MG63 (cell line): ENCODE measurements at regions not wholly inside any gene's neighbourhood (a gene's known extent, or its start where the extent isn't known, plus 50 kb on each side); places are given as distances from the start of the nearest gene placed in this dataset.
A peak's percentile ranks its signal among the peaks of the same experiment; 100 is the strongest.

Experiments
- DNase-seq: peaks from one replicate; pipeline ENCODE4 v3.0.0-alpha.2; 2020
- H3K27me3 ChIP-seq: fragments of 250-450 bp; sonication (Bioruptor Pico); 2 replicates; pipeline ENCODE4 v1.5.1; 2020; ENCODE audit warnings: mild to moderate bottlenecking, moderate library complexity
- H3K36me3 ChIP-seq: fragments of 250-450 bp; sonication (Bioruptor Pico); 2 replicates; pipeline ENCODE4 v1.5.1; 2020; ENCODE audit warnings: mild to moderate bottlenecking, moderate library complexity
- H3K4me3 ChIP-seq: fragments of 250-450 bp; sonication (Bioruptor Pico); 2 replicates; pipeline ENCODE4 v1.5.1; 2020; ENCODE audit warnings: mild to moderate bottlenecking, moderate library complexity
- H3K9me3 ChIP-seq: fragments of 250-450 bp; sonication (Bioruptor Pico); 2 replicates; pipeline ENCODE4 v1.5.1; 2020; ENCODE audit warnings: mild to moderate bottlenecking, moderate library complexity

DNA sequence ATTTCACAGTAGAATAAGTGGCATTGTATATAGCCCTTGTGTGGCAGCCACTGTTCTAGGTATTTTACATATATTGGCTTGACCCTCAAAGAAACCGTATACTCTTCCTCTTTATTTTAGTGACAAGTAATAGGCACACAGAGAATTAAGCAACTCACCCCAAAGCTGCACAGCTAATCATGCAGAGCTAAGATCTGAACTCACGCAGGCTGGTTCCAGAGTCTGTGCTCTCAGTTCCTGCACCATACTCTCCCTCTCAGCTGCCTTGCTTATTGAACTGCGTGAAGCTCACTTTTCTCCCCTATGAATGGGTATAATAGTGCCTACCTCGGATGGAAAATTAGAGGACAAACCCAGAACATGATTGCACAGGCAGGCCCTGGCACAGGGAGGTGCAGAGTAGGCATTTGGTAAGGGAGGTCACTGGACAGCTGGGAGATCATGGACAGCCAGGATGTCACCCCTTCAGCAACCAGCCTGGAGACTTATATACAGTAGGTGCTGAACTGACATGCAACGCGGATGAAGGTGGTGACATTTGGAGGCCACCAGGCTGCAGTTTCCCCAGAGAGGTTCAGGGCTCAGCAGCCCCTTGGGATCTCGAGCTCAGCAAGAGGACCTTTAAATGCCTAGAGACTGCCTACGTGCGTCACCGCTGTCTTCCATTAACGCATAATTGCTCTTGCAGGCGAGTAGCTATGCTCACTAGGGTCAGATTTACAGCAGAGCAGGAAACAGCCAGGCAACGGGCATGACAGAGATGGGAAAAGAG is 78.4 kb upstream of the TP53I11 start:
- Histone ChIP-seq H3K9me3 (no peaks in the 10 kb centered on the region; the same call in 1 of the 2 replicates), H3K4me3 (no peak overlapping the region), H3K27me3 (no peaks in the 10 kb centered on the region), H3K36me3 (no peaks in the 10 kb centered on the region)
- no peak for DNase-seq

GRCh38 chr11:45030778-45031177 is 80.1 kb upstream of the TP53I11 start:
- no peaks in the 10 kb centered on the region for H3K36me3 ChIP-seq
- H3K4me3 ChIP-seq, result no peak overlapping the region
- H3K9me3 ChIP-seq, result no peaks in the 10 kb centered on the region; the same call in 1 of the 2 replicates
- no peaks in the 10 kb centered on the region for H3K27me3 ChIP-seq
- no peak for DNase-seq

DNA sequence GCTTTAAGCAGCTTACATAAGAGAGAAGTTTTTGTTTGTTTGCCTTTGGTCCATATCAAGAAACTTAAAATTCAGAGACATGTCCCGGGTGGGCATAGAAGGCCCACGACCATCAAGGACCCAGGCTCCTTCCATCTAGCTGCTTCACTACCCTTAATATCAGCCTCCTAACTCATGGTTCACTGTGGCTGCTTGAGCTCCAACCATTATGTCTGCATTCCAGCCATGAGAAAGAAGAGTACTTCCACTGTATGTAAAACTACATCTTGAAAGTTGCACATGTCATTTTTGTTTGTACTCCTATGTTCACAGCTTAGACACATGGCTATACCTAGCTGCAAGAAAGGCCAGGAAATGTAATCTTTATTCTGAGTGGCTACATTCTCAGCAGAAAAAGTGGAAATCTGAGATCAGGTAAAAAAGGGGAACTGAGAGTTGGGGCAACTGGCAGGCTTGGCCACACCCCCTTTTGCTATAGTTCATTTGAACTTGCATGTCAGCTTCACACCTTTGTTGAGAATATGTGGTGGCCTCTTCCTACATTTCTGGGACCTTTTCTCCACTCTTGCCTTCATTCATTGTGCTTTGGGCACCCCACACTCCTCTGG is 81.3 kb upstream of the TP53I11 start:
- no peaks in the 10 kb centered on the region; the same call in 1 of the 2 replicates for H3K9me3 ChIP-seq
- no peak overlapping the region for H3K4me3 ChIP-seq
- H3K27me3 ChIP-seq, result no peaks in the 10 kb centered on the region
- no peaks in the 10 kb centered on the region for H3K36me3 ChIP-seq
- no peak for DNase-seq

DNA sequence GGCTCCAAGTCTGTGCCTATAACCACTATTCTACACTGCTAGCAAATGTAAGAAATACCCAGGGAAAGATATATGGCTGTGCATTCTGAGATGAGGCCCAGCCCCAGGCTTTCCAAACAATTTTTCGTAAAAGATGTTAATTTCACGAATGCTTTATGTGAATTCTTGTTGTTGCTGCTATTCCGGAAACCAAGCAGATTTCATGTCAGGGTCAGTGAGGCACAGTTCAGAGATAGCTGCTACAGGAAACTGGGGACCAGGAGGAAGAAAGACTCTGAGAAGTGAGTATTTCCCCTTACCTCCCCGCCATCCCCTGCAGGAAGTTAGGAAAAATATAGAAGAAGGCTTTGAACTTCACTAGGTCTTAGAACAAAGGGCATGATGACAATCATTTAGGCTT is 84.7 kb upstream of the TP53I11 start:
- no peaks in the 10 kb centered on the region for H3K36me3 ChIP-seq
- H3K27me3 ChIP-seq, result no peaks in the 10 kb centered on the region
- no peak overlapping the region for H3K4me3 ChIP-seq
- peaks cover 15% of the 10 kb centered on the region for H3K9me3 ChIP-seq
- no peak for DNase-seq

- Histone ChIP-seq H3K9me3 (peaks cover 15% of the 10 kb centered on the region), H3K27me3 (no peaks in the 10 kb centered on the region), H3K4me3 (no peak overlapping the region), H3K36me3 (no peaks in the 10 kb centered on the region)
- no peak for DNase-seq
Measured at GRCh38 chr11:45036010-45036409, 85.3 kb upstream of the TP53I11 start.

DNA sequence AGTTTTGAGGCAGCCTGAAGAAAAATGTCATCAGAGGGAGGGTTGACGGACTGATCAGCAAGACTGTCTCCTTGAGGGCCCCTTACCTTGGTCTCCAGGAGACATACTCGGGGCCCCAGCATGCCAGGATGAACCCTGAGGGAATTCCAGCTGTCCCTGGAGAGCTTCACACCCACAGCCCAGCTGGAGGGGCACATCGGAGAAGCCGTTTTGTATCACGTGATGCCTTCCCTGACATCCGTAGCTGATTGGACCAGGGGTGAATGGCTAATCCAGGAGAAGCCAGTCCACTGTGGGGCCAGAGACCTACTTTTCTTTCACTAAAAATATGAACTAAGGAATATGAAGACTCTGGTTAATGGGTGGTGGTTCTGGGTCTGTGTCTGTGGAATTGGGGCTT is 86.0 kb upstream of the TP53I11 start:
- H3K9me3 ChIP-seq, result peaks cover 15% of the 10 kb centered on the region
- no peak for DNase-seq
- H3K27me3 ChIP-seq, result no peaks in the 10 kb centered on the region
- no peaks in the 10 kb centered on the region for H3K36me3 ChIP-seq
- H3K4me3 ChIP-seq, result no peak overlapping the region

DNA sequence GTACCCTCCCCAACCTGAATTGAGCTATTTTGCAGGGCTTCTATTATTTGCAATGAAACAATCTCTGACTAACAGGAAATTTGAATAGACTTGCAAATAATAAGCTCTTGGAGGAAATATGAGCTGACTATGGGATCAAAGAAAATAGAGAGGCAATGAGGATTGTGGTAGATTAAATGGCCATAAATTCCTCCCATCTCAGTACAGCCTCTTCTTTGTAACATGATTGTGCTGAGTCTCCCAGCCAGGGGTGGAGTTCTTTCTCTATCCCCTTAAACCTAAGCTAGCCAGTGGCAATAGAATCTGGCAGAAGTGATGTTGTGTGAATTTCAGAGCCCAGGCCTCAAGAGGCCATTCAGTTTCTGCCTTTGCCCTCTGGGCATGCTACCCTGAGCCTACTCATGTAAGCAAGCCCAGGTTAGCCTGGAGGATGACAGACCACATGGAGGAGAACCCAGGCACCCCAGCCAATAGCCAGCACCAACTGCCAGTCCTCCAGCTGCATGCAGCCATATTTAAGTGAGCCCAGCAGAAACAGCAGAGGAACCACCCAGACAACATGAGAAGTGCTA is 86.8 kb upstream of the TP53I11 start:
- Histone ChIP-seq H3K36me3 (no peaks in the 10 kb centered on the region), H3K27me3 (no peaks in the 10 kb centered on the region), H3K4me3 (no peak overlapping the region), H3K9me3 (peaks cover 15% of the 10 kb centered on the region)
- DNase-seq, result no peak

DNA sequence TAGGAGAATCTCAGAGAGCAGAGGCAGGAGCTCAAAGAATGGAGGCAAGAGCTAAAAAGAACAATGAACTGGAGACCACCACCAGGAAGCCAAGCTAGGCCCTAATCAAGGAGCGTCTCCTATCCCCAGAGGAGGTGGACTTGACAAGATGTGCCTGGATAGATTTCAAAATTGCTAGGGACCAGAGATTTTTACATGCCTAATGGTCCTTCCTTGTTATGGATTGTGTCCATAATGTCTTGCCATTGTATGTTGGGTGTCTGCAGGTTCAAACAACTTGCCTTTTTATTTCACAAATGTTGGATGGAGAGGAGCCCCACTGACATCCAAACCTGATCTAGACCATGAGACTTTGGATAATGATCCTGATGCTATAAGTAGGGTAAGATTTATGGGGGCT is 88.2 kb upstream of the TP53I11 start:
- Histone ChIP-seq H3K9me3 (peaks cover 15% of the 10 kb centered on the region), H3K27me3 (no peaks in the 10 kb centered on the region)
- no peak for DNase-seq

GRCh38 chr11:45041596-45041995 is 90.9 kb upstream of the TP53I11 start:
- Histone ChIP-seq H3K4me3 (no peak overlapping the region), H3K9me3 (peaks cover 15% of the 10 kb centered on the region), H3K36me3 (no peaks in the 10 kb centered on the region), H3K27me3 (no peaks in the 10 kb centered on the region)
- DNase-seq, result no peak

More for the DNA sequence above, 88.2 kb upstream of the TP53I11 start:
- Histone ChIP-seq H3K36me3 (no peaks in the 10 kb centered on the region), H3K4me3 (no peak overlapping the region)

DNA sequence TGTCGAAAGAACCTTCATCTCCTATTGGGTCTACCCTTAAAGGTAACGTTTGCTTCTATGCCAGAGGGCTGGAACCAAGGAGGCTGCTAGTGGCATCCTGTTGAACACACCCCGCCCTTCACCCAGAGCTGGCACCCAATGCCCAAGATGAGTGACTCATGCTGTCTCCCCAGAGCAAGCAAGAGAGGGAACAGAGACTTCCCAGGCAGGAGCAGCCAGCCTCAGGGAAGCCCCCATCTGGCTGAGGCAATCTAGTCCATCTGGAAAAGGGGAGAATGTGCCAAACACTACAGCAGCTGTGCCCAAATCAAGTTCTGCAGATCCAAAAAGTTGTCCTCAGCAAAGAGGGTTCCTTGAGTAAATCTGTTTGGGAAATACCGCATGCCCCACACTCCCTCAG is 91.9 kb upstream of the TP53I11 start:
- Histone ChIP-seq H3K36me3 (no peaks in the 10 kb centered on the region), H3K4me3 (no peak overlapping the region), H3K9me3 (peaks cover 15% of the 10 kb centered on the region), H3K27me3 (no peaks in the 10 kb centered on the region)
- DNase-seq, result peak; percentile 90

DNA sequence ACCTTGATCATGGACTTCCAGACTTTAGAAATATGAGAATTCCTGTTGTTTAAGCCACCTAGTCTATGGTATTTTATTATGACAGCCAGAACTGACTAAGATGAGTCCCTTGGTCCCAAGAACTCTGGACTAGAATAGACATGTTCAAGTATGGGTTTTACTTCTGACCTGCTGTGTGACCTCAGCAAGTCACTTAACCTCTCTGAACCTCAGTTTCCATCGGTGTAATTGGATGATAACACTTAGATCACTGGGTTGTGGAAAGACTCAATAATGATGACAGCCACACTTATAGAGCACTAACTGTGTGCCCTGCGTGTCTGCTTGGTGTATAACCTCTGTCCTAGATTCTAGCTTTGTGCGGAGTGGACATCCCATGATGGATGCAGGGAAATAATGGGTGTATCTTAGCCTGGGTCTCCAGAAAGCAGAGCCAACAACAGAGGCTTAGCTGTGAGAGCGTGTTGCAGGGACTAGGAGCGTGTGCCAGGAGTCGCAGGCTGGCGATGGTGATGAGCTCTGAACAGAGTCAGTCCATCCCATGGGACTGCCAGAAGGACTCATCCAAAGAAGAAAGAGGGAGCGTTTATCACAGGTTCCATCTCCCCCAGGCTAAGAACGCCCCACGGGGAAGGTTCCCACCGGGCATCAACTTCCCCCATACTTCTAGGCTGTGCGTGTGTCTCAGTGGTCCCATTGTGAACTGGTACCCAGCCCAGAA is 93.2 kb upstream of the TP53I11 start:
- no peak for DNase-seq
- Histone ChIP-seq H3K36me3 (no peaks in the 10 kb centered on the region), H3K9me3 (peaks cover 4% of the 10 kb centered on the region; the same call in 1 of the 2 replicates), H3K4me3 (no peak overlapping the region), H3K27me3 (no peaks in the 10 kb centered on the region)

DNA sequence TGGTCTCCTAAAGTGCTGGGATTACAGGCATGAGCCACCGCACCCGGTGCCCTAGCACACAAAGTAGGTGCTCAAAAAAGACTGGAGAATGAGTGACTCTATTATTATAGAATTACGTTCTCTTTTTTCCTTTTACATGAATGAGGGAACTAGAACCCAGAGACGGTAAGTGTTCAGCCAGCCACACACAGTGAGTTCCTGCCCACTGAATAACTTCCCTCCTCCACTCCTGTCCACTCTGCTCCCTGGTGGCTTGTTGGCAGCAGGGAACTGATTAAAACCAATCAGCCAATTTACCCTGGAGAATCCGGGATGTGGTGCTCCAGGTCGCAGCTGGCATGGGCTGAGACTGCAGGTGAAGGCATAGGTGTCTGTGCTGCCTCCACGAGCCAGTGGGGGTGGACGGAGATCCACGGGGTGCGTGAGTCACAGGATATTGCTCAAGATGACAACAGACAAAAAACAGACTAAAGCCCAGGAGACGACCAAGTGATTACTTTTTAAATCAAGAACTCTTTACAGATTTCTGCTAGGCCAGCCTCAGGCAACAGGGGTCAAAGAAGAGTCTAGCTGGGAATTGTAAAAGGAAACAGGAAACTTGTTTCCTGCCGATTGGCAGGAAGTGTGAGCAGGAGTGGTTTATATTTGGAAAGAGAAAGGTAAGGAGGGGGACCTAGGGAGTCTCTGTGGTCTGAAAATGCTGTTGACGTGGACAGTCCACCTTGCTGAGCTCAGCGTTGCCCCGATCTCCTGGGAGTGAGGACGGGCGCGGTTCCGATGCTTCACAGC is 95.2 kb upstream of the TP53I11 start:
- DNase-seq, result peak; percentile 62
- no peak overlapping the region for H3K4me3 ChIP-seq
- H3K9me3 ChIP-seq, result no peaks in the 10 kb centered on the region
- H3K36me3 ChIP-seq, result no peaks in the 10 kb centered on the region
- no peaks in the 10 kb centered on the region for H3K27me3 ChIP-seq

DNA sequence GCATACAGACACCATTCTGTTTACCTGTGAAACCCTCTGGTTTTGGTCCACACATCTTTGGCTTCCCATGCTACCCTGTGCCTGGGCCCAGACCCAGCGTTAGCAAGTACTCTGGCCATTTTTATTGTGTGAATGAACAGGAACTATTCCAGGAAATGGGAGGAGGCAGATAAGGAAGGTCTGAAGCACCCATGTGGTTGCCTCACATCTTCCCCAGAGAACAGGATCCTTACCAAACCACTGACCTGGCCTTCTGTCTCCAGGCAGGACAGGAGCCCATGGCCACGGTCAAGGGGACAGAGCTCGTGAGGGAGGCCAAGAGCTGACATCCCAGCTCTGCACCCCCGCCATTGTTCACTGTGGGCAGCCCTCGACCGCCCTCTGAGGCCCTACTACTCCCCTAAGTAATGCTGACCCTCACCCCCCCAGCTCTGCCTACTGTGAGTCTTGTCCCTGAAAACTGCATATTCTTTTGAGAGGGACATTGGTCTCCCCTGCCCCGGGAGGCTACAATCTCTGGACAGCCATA is 97.7 kb upstream of the TP53I11 start:
- Histone ChIP-seq H3K4me3 (no peak overlapping the region), H3K27me3 (no peaks in the 10 kb centered on the region), H3K36me3 (no peaks in the 10 kb centered on the region), H3K9me3 (no peaks in the 10 kb centered on the region)
- no peak for DNase-seq

GRCh38 chr11:45048870-45049691 is 97.4 kb upstream of the PRDM11 start:
- H3K27me3 ChIP-seq, result no peaks in the 10 kb centered on the region

GRCh38 chr11:45050111-45050510 is 96.3 kb upstream of the PRDM11 start:
- no peak overlapping the region for H3K4me3 ChIP-seq
- no peaks in the 10 kb centered on the region for H3K9me3 ChIP-seq
- no peaks in the 10 kb centered on the region for H3K27me3 ChIP-seq
- H3K36me3 ChIP-seq, result no peaks in the 10 kb centered on the region
- DNase-seq, result no peak

More at GRCh38 chr11:45048870-45049691, 97.4 kb upstream of the PRDM11 start:
- no peaks in the 10 kb centered on the region for H3K9me3 ChIP-seq
- no peak for DNase-seq
- H3K36me3 ChIP-seq, result no peaks in the 10 kb centered on the region
- no peak overlapping the region for H3K4me3 ChIP-seq

GRCh38 chr11:45051621-45052020 is 94.8 kb upstream of the PRDM11 start:
- DNase-seq, result peak; percentile 62
- H3K4me3 ChIP-seq, result no peak overlapping the region
- H3K36me3 ChIP-seq, result no peaks in the 10 kb centered on the region
- H3K9me3 ChIP-seq, result no peaks in the 10 kb centered on the region
- no peaks in the 10 kb centered on the region for H3K27me3 ChIP-seq
